ENCODE measurements at regions not wholly inside any gene's neighbourhood (a gene's known extent, or its start where the extent isn't known, plus 50 kb on each side); places are given as distances from the start of the nearest gene placed in this dataset.
"Not testable (repeated sequence)": the region's sequence is repeated elsewhere in the genome, so short reads cannot be mapped to it uniquely, and the experiment has no call there.

- peak; percentile 81 for DNase-seq (ENCODE audit: low spot score)
Measured at GRCh38 chr2:131672471-131673399, 145.0 kb downstream of the CCDC74A start.

- DNase-seq (ENCODE audit: low spot score), result peak; percentile 80
Measured at GRCh38 chr2:131673400-131674173, 145.9 kb downstream of the CCDC74A start.

GRCh38 chr2:131674174-131674507 lies 146.5 kb downstream of the CCDC74A start:
- DNase-seq (ENCODE audit: low spot score), result no peak

GRCh38 chr2:131681611-131682121 lies 154.0 kb downstream of the CCDC74A start:
- not testable (repeated sequence) for DNase-seq (ENCODE audit: low spot score)

GRCh38 chr2:131682122-131682944 lies 154.6 kb downstream of the CCDC74A start:
- peak; percentile 86 for DNase-seq (ENCODE audit: low spot score)

- DNase-seq (ENCODE audit: low spot score), result peak; percentile 68
Measured at GRCh38 chr2:131682945-131683330, 155.2 kb downstream of the CCDC74A start.

- DNase-seq (ENCODE audit: low spot score), result not testable (repeated sequence)
Measured at GRCh38 chr2:131684631-131685316, 157.1 kb downstream of the CCDC74A start.

GRCh38 chr2:131686164-131686893 lies 158.6 kb downstream of the CCDC74A start:
- DNase-seq (ENCODE audit: low spot score), result not testable (repeated sequence)

- DNase-seq (ENCODE audit: low spot score), result not testable (repeated sequence)
Measured at GRCh38 chr2:131686894-131687238, 159.2 kb downstream of the CCDC74A start.

- DNase-seq (ENCODE audit: low spot score), result not testable (repeated sequence)
Measured at GRCh38 chr2:131689066-131689465, 161.4 kb downstream of the CCDC74A start.

- DNase-seq (ENCODE audit: low spot score), result not testable (repeated sequence)
Measured at GRCh38 chr2:131711268-131711667, 183.6 kb downstream of the CCDC74A start.

- DNase-seq (ENCODE audit: low spot score), result not testable (repeated sequence)
Measured at GRCh38 chr2:131717907-131718306, 190.2 kb downstream of the CCDC74A start.

GRCh38 chr2:131721163-131721562 lies 193.5 kb downstream of the CCDC74A start:
- DNase-seq (ENCODE audit: low spot score), result not testable (repeated sequence)

- DNase-seq (ENCODE audit: low spot score), result not testable (repeated sequence)
Measured at GRCh38 chr2:131722256-131722655, 194.6 kb downstream of the CCDC74A start.

- DNase-seq (ENCODE audit: low spot score), result no peak
Measured at GRCh38 chr2:131724019-131724418, 196.3 kb downstream of the CCDC74A start.

- DNase-seq (ENCODE audit: low spot score), result not testable (repeated sequence)
Measured at GRCh38 chr2:131728451-131728850, 200.8 kb downstream of the CCDC74A start.

GRCh38 chr2:131733530-131733929 lies 205.8 kb downstream of the CCDC74A start:
- not testable (repeated sequence) for DNase-seq (ENCODE audit: low spot score)

- not testable (repeated sequence) for DNase-seq (ENCODE audit: low spot score)
Measured at GRCh38 chr2:131736406-131736805, 208.7 kb downstream of the CCDC74A start.

GRCh38 chr2:131738533-131738932 lies 210.8 kb downstream of the CCDC74A start:
- not testable (repeated sequence) for DNase-seq (ENCODE audit: low spot score)

- DNase-seq (ENCODE audit: low spot score), result not testable (repeated sequence)
Measured at GRCh38 chr2:131738996-131739434, 211.3 kb downstream of the CCDC74A start.

Measured in NAMALWA (cell line).